ENCODE measurements at regions not wholly inside any gene's neighbourhood (a gene's known extent, or its start where the extent isn't known, plus 50 kb on each side); places are given as distances from the start of the nearest gene placed in this dataset.

DNA sequence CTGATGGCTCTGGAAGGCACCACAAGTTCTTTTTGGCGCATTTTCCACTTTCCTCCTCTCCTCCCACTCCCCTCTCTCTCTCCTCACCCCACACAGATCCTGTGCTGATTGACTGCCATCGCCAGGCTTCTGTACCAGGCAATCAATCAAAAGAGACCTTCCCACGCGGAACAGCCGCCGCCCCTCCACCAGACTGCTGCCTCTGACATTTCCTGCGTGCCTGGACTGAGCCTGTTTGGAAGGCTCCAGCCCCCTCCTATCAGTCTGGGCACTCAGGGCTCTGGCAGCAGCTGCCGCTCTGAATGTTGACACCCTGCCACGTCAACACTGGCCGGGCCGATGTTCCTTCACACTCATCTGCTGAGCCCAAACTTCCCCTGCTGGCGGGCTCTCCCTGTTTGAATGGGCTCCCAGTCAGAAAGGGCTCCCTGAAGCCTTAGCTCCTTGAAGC is 467.7 kb downstream of the EPHA4 start:
- no peaks in the 10 kb centered on the region for H3F3A ChIP-seq (ENCODE audit: insufficient read depth, low read length)
- no peaks in the 10 kb centered on the region for H3K4me1 ChIP-seq (ENCODE audit: insufficient read depth, low read length, severe bottlenecking)
- no peaks in the 10 kb centered on the region for H3K79me2 ChIP-seq (ENCODE audit: insufficient read depth, low read length)
- no peak overlapping the region for H3K9ac ChIP-seq (ENCODE audit: low read length)
- H3K9me2 ChIP-seq (ENCODE audit: low read depth, low read length), result no peaks in the 10 kb centered on the region
- H3K27me3 ChIP-seq (ENCODE audit: insufficient read depth, low read length), result no peaks in the 10 kb centered on the region
- H3K9me3 ChIP-seq (ENCODE audit: low read length), result no peaks in the 10 kb centered on the region
- H3K27ac ChIP-seq (ENCODE audit: low read depth, low read length, poor library complexity, severe bottlenecking), result no peak overlapping the region
- H2AFZ ChIP-seq (ENCODE audit: low read length), result no peak overlapping the region
- no peak overlapping the region for H3K4me2 ChIP-seq (ENCODE audit: low read length)
- TF ChIP-seq EZH2 (IDR thresholded peaks at IDR 0.05; ENCODE audit: borderline replicate concordance, low read length), result no peak
- TF ChIP-seq, protein P1, sequence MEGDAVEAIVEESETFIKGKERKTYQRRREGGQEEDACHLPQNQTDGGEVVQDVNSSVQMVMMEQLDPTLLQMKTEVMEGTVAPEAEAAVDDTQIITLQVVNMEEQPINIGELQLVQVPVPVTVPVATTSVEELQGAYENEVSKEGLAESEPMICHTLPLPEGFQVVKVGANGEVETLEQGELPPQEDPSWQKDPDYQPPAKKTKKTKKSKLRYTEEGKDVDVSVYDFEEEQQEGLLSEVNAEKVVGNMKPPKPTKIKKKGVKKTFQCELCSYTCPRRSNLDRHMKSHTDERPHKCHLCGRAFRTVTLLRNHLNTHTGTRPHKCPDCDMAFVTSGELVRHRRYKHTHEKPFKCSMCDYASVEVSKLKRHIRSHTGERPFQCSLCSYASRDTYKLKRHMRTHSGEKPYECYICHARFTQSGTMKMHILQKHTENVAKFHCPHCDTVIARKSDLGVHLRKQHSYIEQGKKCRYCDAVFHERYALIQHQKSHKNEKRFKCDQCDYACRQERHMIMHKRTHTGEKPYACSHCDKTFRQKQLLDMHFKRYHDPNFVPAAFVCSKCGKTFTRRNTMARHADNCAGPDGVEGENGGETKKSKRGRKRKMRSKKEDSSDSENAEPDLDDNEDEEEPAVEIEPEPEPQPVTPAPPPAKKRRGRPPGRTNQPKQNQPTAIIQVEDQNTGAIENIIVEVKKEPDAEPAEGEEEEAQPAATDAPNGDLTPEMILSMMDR (IDR thresholded peaks at IDR 0.05; ENCODE audit: low read length), result no peak
- no peaks in the 10 kb centered on the region for H3K36me3 ChIP-seq (ENCODE audit: insufficient read depth, low read length)
- H3K4me3 ChIP-seq (ENCODE audit: low read depth, low read length, poor library complexity, severe bottlenecking), result no peak overlapping the region
- H4K20me1 ChIP-seq (ENCODE audit: insufficient read depth, low read length), result no peaks in the 10 kb centered on the region

DNA sequence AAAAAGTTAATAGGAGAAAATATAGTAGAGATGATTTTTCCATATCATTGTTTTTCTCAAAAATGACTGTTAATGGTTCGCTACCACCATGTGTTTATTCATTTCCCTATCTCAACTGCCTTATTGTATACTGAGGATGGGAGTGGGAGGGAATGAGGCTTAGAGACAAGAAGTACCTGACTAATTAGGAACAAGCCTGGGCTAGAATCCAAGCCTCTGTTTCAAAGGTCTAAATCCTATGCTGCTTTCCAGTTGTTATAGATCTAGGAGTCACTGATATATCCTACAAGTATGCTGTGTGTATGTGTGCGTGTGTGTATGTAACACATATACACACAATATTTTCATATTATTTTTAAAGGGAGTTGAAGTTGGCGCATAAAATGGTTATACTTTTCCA is 465.9 kb downstream of the EPHA4 start:
- H3K4me1 ChIP-seq (ENCODE audit: insufficient read depth, low read length, severe bottlenecking), result no peaks in the 10 kb centered on the region
- no peak overlapping the region for H3K4me2 ChIP-seq (ENCODE audit: low read length)
- H3K4me3 ChIP-seq (ENCODE audit: low read depth, low read length, poor library complexity, severe bottlenecking), result no peak overlapping the region
- no peaks in the 10 kb centered on the region for H3K36me3 ChIP-seq (ENCODE audit: insufficient read depth, low read length)
- H3K9me2 ChIP-seq (ENCODE audit: low read depth, low read length), result no peaks in the 10 kb centered on the region
- H3K9ac ChIP-seq (ENCODE audit: low read length), result no peak overlapping the region
- H3F3A ChIP-seq (ENCODE audit: insufficient read depth, low read length), result no peaks in the 10 kb centered on the region
- no peak overlapping the region for H2AFZ ChIP-seq (ENCODE audit: low read length)
- no peaks in the 10 kb centered on the region for H3K9me3 ChIP-seq (ENCODE audit: low read length)
- H3K27ac ChIP-seq (ENCODE audit: low read depth, low read length, poor library complexity, severe bottlenecking), result no peak overlapping the region
- no peaks in the 10 kb centered on the region for H4K20me1 ChIP-seq (ENCODE audit: insufficient read depth, low read length)
- no peaks in the 10 kb centered on the region for H3K27me3 ChIP-seq (ENCODE audit: insufficient read depth, low read length)
- no peak for TF ChIP-seq EZH2 (IDR thresholded peaks at IDR 0.05; ENCODE audit: borderline replicate concordance, low read length)
- TF ChIP-seq, protein P1 (IDR thresholded peaks at IDR 0.05; ENCODE audit: low read length), result no peak
- H3K79me2 ChIP-seq (ENCODE audit: insufficient read depth, low read length), result no peaks in the 10 kb centered on the region

DNA sequence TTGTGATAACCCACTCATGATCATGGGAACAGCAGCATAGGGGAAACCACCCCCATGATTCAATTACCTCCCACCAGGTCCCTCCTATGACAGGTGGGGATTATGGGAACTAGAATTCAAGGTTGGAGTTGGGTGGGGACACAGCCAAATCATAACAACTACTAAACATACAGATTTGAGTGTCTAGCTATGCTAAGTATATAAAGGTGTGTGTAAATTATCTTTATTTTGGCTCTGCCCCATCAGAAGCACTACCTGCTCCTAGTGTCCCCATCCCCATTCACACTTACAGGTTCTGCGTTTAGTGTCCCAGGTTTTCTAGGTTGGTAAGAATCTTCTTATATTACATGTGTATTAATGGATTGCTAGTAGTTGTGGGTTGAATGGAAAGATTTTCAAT is 464.7 kb downstream of the EPHA4 start:
- Histone ChIP-seq H3K27me3 (ENCODE audit: insufficient read depth, low read length) (no peaks in the 10 kb centered on the region), H3K9me3 (ENCODE audit: low read length) (no peaks in the 10 kb centered on the region), H3K4me2 (ENCODE audit: low read length) (no peak overlapping the region), H3K27ac (ENCODE audit: low read depth, low read length, poor library complexity, severe bottlenecking) (no peak overlapping the region), H3K9me2 (ENCODE audit: low read depth, low read length) (no peaks in the 10 kb centered on the region), H3K9ac (ENCODE audit: low read length) (no peak overlapping the region), H4K20me1 (ENCODE audit: insufficient read depth, low read length) (no peaks in the 10 kb centered on the region), H3K36me3 (ENCODE audit: insufficient read depth, low read length) (no peaks in the 10 kb centered on the region), H3K4me3 (ENCODE audit: low read depth, low read length, poor library complexity, severe bottlenecking) (no peak overlapping the region), H3K79me2 (ENCODE audit: insufficient read depth, low read length) (no peaks in the 10 kb centered on the region), H3F3A (ENCODE audit: insufficient read depth, low read length) (no peaks in the 10 kb centered on the region), H2AFZ (ENCODE audit: low read length) (no peak overlapping the region), H3K4me1 (ENCODE audit: insufficient read depth, low read length, severe bottlenecking) (no peaks in the 10 kb centered on the region)
- TF ChIP-seq, protein P1 (IDR thresholded peaks at IDR 0.05; ENCODE audit: low read length), result no peak
- no peak for TF ChIP-seq EZH2 (IDR thresholded peaks at IDR 0.05; ENCODE audit: borderline replicate concordance, low read length)

Measured in OCI-LY1 (cell line).